HCT116 (cell line): ENCODE measurements at regions not wholly inside any gene's neighbourhood (a gene's known extent, or its start where the extent isn't known, plus 50 kb on each side); places are given as distances from the start of the nearest gene placed in this dataset.

Experiments
- ATAC-seq: fragments of 200-7000 bp; cut with Tn5 transposase; 2 replicates; pipeline ENCODE4 v1.9.1; 2020; ENCODE audit warnings: mild to moderate bottlenecking, moderate library complexity
- BruUV-seq: library from RNA; stranded (reverse); fragments of 400-500 nt; replicated peaks from 2 replicates; lab custom pipeline; 2021; lab: Mats Ljungman, UMichigan
- CTCF ChIA-PET: fragments of 300-600 bp; sonication (Branson Sonifier 250); formaldehyde crosslinking; loops from one replicate; lab custom pipeline; 2021; ENCODE audit warnings: antibody characterized with exemption; lab: Charles Lee
- POLR2A ChIA-PET: fragments of 300-600, 350-600 bp; sonication (Branson Sonifier 250); formaldehyde crosslinking; loops from one replicate; lab custom pipeline; 2021; ENCODE audit warnings: antibody characterized with exemption; lab: Charles Lee
- RAD21 ChIA-PET, 2 experiments: fragments of 300-600 bp; sonication (Branson Sonifier 250); formaldehyde crosslinking; loops; one replicate each; lab custom pipeline; 2023; ENCODE audit warnings: low total read pairs in 2 of 2; ENCODE audit not compliant: uncharacterized antibody in 2 of 2, unreplicated experiment in 2 of 2, low non-redundant PET in 1 of 2; lab: Charles Lee
- DNase-seq: peaks from one replicate; pipeline ENCODE4 v3.0.0-alpha.2; 2010; ENCODE audit warnings: low read depth, low spot score
- H2AFZ ChIP-seq: fragments of 200-600 bp; shearing (Covaris generic), sonication (generic); 2 replicates; pipeline ENCODE4 v1.6.1; 2017; ENCODE audit warnings: low read depth, mixed run types, mixed read lengths, antibody characterized with exemption, low read length; ENCODE audit not compliant: poor library complexity, severe bottlenecking
- H3K27ac ChIP-seq: 2 replicates; pipeline ENCODE4 v1.5.1; 2012; ENCODE audit warnings: low read depth, low read length
- H3K27me3 ChIP-seq: fragments of 200-600 bp; sonication (generic); 2 replicates; pipeline ENCODE4 v1.6.1; 2016; ENCODE audit warnings: mixed run types, low read length, mixed read lengths; ENCODE audit not compliant: insufficient read depth
- H3K36me3 ChIP-seq, 2 experiments: fragments of 200-500 bp in 1 of 2; fragments of 200-600 bp in 1 of 2; sonication (Bioruptor generic) in 1 of 2; sonication (generic) in 1 of 2; 2 replicates each; pipeline versions ENCODE4 v1.5.1 to v1.6.1; 2014 to 2016; ENCODE audit warnings: low read length in 2 of 2, inconsistent platforms in 1 of 2, mixed read lengths in 1 of 2, mixed run types in 1 of 2; ENCODE audit not compliant: insufficient read depth in 2 of 2, control insufficient read depth in 1 of 2
- H3K4me1 ChIP-seq, 2 experiments: fragments of 200-600 bp in 1 of 2; sonication (generic) in 1 of 2; 2 replicates each; pipeline versions ENCODE4 v1.5.1 to v1.6.1; 2012 to 2017; ENCODE audit warnings: low read length in 2 of 2, inconsistent platforms in 1 of 2, mild to moderate bottlenecking in 1 of 2, mixed read lengths in 1 of 2, mixed run types in 1 of 2, moderate library complexity in 1 of 2; ENCODE audit not compliant: insufficient read depth in 2 of 2, control insufficient read depth in 1 of 2
- H3K4me2 ChIP-seq: fragments of 200-600 bp; sonication (generic); 2 replicates; pipeline ENCODE4 v1.6.1; 2017; ENCODE audit warnings: mixed run types, low read length, mixed read lengths
- H3K4me3 ChIP-seq, 2 experiments: fragments of 200-600 bp in 1 of 2; sonication (generic) in 1 of 2; replicated peaks in 1 of 2; 2 replicates each; pipeline ENCODE4 v1.5.1; 2011 to 2016; ENCODE audit warnings: low read length in 2 of 2, control low read depth in 1 of 2, low read depth in 1 of 2, mild to moderate bottlenecking in 1 of 2, mixed read lengths in 1 of 2, mixed run types in 1 of 2
- H3K79me2 ChIP-seq: fragments of 200-600 bp; sonication (generic); 2 replicates; pipeline ENCODE4 v1.6.1; 2017; ENCODE audit warnings: mild to moderate bottlenecking, mixed run types, low read length, moderate library complexity, mixed read lengths; ENCODE audit not compliant: insufficient read depth
- H3K9ac ChIP-seq: fragments of 200-600 bp; sonication (generic); 2 replicates; pipeline ENCODE4 v1.6.1; 2016; ENCODE audit warnings: low read length, mixed read lengths
- H3K9me2 ChIP-seq: fragments of 200-600 bp; sonication (generic), shearing (Covaris generic); 2 replicates; pipeline ENCODE4 v1.6.1; 2017; ENCODE audit warnings: mixed run types, mild to moderate bottlenecking, moderate library complexity; ENCODE audit not compliant: insufficient read depth
- H3K9me3 ChIP-seq, 2 experiments: fragments of 200-500 bp in 1 of 2; fragments of 200-600 bp in 1 of 2; sonication (Bioruptor generic) in 1 of 2; sonication (generic) in 1 of 2; 2 replicates each; pipeline ENCODE4 v1.6.1; 2014 to 2017; ENCODE audit warnings: low read length in 2 of 2, mixed read lengths in 2 of 2, inconsistent platforms in 1 of 2, low read depth in 1 of 2, mild to moderate bottlenecking in 1 of 2, mixed run types in 1 of 2, moderate library complexity in 1 of 2; ENCODE audit not compliant: control insufficient read depth in 1 of 2, insufficient read depth in 1 of 2
- H4K20me1 ChIP-seq: fragments of 200-600 bp; sonication (generic), shearing (Covaris generic); 2 replicates; pipeline ENCODE4 v1.6.1; 2017; ENCODE audit warnings: mixed run types, mild to moderate bottlenecking, moderate library complexity; ENCODE audit not compliant: insufficient read depth
- CEBPB ChIP-seq: IDR thresholded peaks from 2 replicates; pipeline ENCODE4 v1.6.1; 2012; ENCODE audit warnings: low read depth
- CTCF ChIP-seq, 3 experiments: fragments of 200-600 bp in 1 of 3; sonication (generic) in 1 of 3; IDR thresholded peaks in 2 of 3; conservative IDR thresholded peaks in 1 of 3; 2 replicates each; pipeline ENCODE4 v1.5.1; 2012 to 2017; ENCODE audit warnings: low read depth in 2 of 3, low read length in 2 of 3, antibody characterized with exemption in 1 of 3, borderline replicate concordance in 1 of 3, control low read depth in 1 of 3, mild to moderate bottlenecking in 1 of 3, mixed read lengths in 1 of 3, mixed run types in 1 of 3, moderate library complexity in 1 of 3; ENCODE audit not compliant: insufficient read depth in 1 of 3
- EGR1 ChIP-seq: IDR thresholded peaks from 2 replicates; pipeline ENCODE4 v1.6.1; 2012; ENCODE audit warnings: low read depth
- ELF1 ChIP-seq: IDR thresholded peaks from 2 replicates; pipeline ENCODE4 v1.6.1; 2012; ENCODE audit warnings: low read depth, borderline replicate concordance
- EZH2 ChIP-seq: fragments of 200-600 bp; sonication (generic); IDR thresholded peaks from 2 replicates; pipeline ENCODE4 v1.6.1; 2017; ENCODE audit warnings: antibody characterized with exemption, mixed run types
- EZH2phosphoT487 ChIP-seq: fragments of 200-600 bp; IDR thresholded peaks from 2 replicates; pipeline ENCODE4 v1.6.1; 2018; ENCODE audit warnings: antibody characterized with exemption, borderline replicate concordance
- JUND ChIP-seq: IDR thresholded peaks from 2 replicates; pipeline ENCODE4 v1.6.1; 2012
- MAX ChIP-seq: IDR thresholded peaks from 2 replicates; pipeline ENCODE4 v1.6.1; 2012
- POLR2A ChIP-seq: IDR thresholded peaks from 2 replicates; pipeline ENCODE4 v1.7.0; 2011; ENCODE audit warnings: borderline replicate concordance; ENCODE audit not compliant: insufficient read depth, insufficient read length; ENCODE audit errors: extremely low read depth
- POLR2AphosphoS5 ChIP-seq: IDR thresholded peaks from 2 replicates; pipeline ENCODE4 v1.6.1; 2011; ENCODE audit warnings: mild to moderate bottlenecking, low read depth, low read length, moderate library complexity
- SP1 ChIP-seq: IDR thresholded peaks from 2 replicates; pipeline ENCODE4 v1.6.1; 2012; ENCODE audit warnings: low read depth
- SRF ChIP-seq: IDR thresholded peaks from 2 replicates; pipeline ENCODE4 v1.6.1; 2012; ENCODE audit warnings: low read depth
- TCF7L2 ChIP-seq: IDR thresholded peaks from 2 replicates; pipeline ENCODE4 v1.7.0; 2011; ENCODE audit warnings: borderline replicate concordance, inconsistent platforms; ENCODE audit not compliant: insufficient read depth, insufficient read length; ENCODE audit errors: extremely low read depth
- ZBTB33 ChIP-seq: IDR thresholded peaks from 2 replicates; pipeline ENCODE4 v1.6.1; 2011; ENCODE audit warnings: mild to moderate bottlenecking, low read length, moderate library complexity; ENCODE audit not compliant: insufficient replicate concordance; ENCODE audit errors: extremely low read depth
- ZNF274 ChIP-seq: fragments of 200-500 bp; sonication (Bioruptor generic); IDR thresholded peaks from 2 replicates; pipeline ENCODE4 v1.6.1; 2014; ENCODE audit warnings: mild to moderate bottlenecking, low read depth, low read length, inconsistent platforms
- intact Hi-C: fragments of 100-400 bp; cut with micrococcal nuclease; formaldehyde crosslinking; loops from 2 replicates; pipeline ENCODE4 v1.10.0; 2022

GRCh38 chr11:41989823-41990380, 530.5 kb upstream of the LRRC4C start:
- H3K9me2 ChIP-seq, result no peaks in the 10 kb centered on the region
- no peak overlapping the region for H2AFZ ChIP-seq
- H3K27ac ChIP-seq, result no peak overlapping the region
- ATAC-seq (no peak), DNase-seq (no peak)
- TF ChIP-seq SRF, result no peak
- TF ChIP-seq POLR2A, result no peak
- no peak for TF ChIP-seq ZNF274
- no peak for TF ChIP-seq EGR1
- TF ChIP-seq ZBTB33, result no peak
- TF ChIP-seq EZH2phosphoT487, result no peak
- TF ChIP-seq EZH2, result no peak
- TF ChIP-seq ELF1, result no peak
- no peak overlapping the region for H3K9ac ChIP-seq
- no TSS peak for BruUV-seq
- no peak overlapping the region for H3K4me2 ChIP-seq
- H3K27me3 ChIP-seq, result no peaks in the 10 kb centered on the region
- H4K20me1 ChIP-seq, result no peaks in the 10 kb centered on the region
- intact Hi-C loops, result no loop called here
- no peaks in the 10 kb centered on the region for H3K4me1 ChIP-seq
- H3K9me3 ChIP-seq, result peaks cover 11% of the 10 kb centered on the region in 2 experiments; a peak in 2 of 4 replicates
- ChIA-PET CTCF (no interaction called here), POLR2A (no interaction called here), RAD21 (no interaction called here)
- no peaks in the 10 kb centered on the region for H3K36me3 ChIP-seq
- H3K79me2 ChIP-seq, result no peaks in the 10 kb centered on the region
- H3K4me3 ChIP-seq, result no peak overlapping the region

- no peaks in the 10 kb centered on the region for H3K4me1 ChIP-seq
- H3K27me3 ChIP-seq, result no peaks in the 10 kb centered on the region
- intact Hi-C loops, result no loop called here
- ChIA-PET RAD21 (no interaction called here), POLR2A (no interaction called here), CTCF (no interaction called here)
- no peak overlapping the region for H3K4me2 ChIP-seq
- no peak for ATAC-seq
- no peak overlapping the region for H3K4me3 ChIP-seq
- H3K79me2 ChIP-seq, result no peaks in the 10 kb centered on the region
- no peak for TF ChIP-seq JUND
- TF ChIP-seq POLR2A, result no peak
- TF ChIP-seq TCF7L2, result no peak
- no peak for TF ChIP-seq SP1
- TF ChIP-seq CTCF (IDR thresholded peaks at IDR 0.05 in 2 of 3, conservative IDR thresholded peaks at IDR 0.05 in 1 of 3; ENCODE audit: borderline replicate concordance in 1 of 3, insufficient read depth in 1 of 3, low read depth in 2 of 3, low read length in 2 of 3), result no peak
- no peak for TF ChIP-seq ELF1
- no peak for TF ChIP-seq POLR2AphosphoS5
- no peak for TF ChIP-seq EGR1
- no peak for TF ChIP-seq CEBPB
- TF ChIP-seq MAX, result no peak
- no peak for TF ChIP-seq ZNF274
- no peaks in the 10 kb centered on the region for H3K36me3 ChIP-seq
- peaks cover 6 to 20% of the 10 kb centered on the region in 2 experiments; a peak in 2 of 4 replicates for H3K9me3 ChIP-seq
- H4K20me1 ChIP-seq, result no peaks in the 10 kb centered on the region
- no peak for DNase-seq
- no TSS peak for BruUV-seq
- H3K27ac ChIP-seq, result no peak overlapping the region
- no peak overlapping the region for H2AFZ ChIP-seq
- H3K9me2 ChIP-seq, result no peaks in the 10 kb centered on the region
- no peak overlapping the region for H3K9ac ChIP-seq
Measured at GRCh38 chr11:41996533-41996932, 537.1 kb upstream of the LRRC4C start.
